ENCODE measurements at regions not wholly inside any gene's neighbourhood (a gene's known extent, or its start where the extent isn't known, plus 50 kb on each side); places are given as distances from the start of the nearest gene placed in this dataset.
A peak's percentile ranks its signal among the peaks of the same experiment; 100 is the strongest.

GRCh38 chr12:58500399-58500798 is 419.9 kb downstream of the LRIG3 start:
- DNase-seq, result no peak

- no peak for DNase-seq
These were observed 418.1 kb downstream of the LRIG3 start for GRCh38 chr12:58502226-58502625.

GRCh38 chr12:58502841-58503240 is 417.5 kb downstream of the LRIG3 start:
- no peak for DNase-seq

- no peak for DNase-seq
These were observed 416.6 kb downstream of the LRIG3 start for GRCh38 chr12:58503731-58504130.

GRCh38 chr12:58504143-58504938 is 416.0 kb downstream of the LRIG3 start:
- DNase-seq, result no peak

- DNase-seq, result no peak
These were observed 411.0 kb downstream of the LRIG3 start for GRCh38 chr12:58509116-58509885.

- no peak for DNase-seq
These were observed 406.9 kb downstream of the LRIG3 start for GRCh38 chr12:58513301-58513834.

GRCh38 chr12:58513852-58514251 is 406.5 kb downstream of the LRIG3 start:
- DNase-seq, result no peak

GRCh38 chr12:58519839-58520238 is 400.5 kb downstream of the LRIG3 start:
- no peak for DNase-seq

- DNase-seq, result no peak
These were observed 399.2 kb downstream of the LRIG3 start for GRCh38 chr12:58521152-58521551.

- DNase-seq, result no peak
These were observed 398.5 kb downstream of the LRIG3 start for GRCh38 chr12:58521796-58522195.

GRCh38 chr12:58523360-58523759 is 396.9 kb downstream of the LRIG3 start:
- no peak for DNase-seq

GRCh38 chr12:58528271-58528670 is 392.0 kb downstream of the LRIG3 start:
- no peak for DNase-seq

GRCh38 chr12:58529114-58529665 is 391.1 kb downstream of the LRIG3 start:
- DNase-seq, result no peak

GRCh38 chr12:58529897-58530741 is 390.2 kb downstream of the LRIG3 start:
- DNase-seq, result no peak

- DNase-seq, result no peak
These were observed 389.6 kb downstream of the LRIG3 start for GRCh38 chr12:58530742-58531062.

- no peak for DNase-seq
These were observed 387.3 kb downstream of the LRIG3 start for GRCh38 chr12:58532855-58533608.

GRCh38 chr12:58533652-58534051 is 386.7 kb downstream of the LRIG3 start:
- no peak for DNase-seq

- no peak for DNase-seq
These were observed 383.0 kb downstream of the LRIG3 start for GRCh38 chr12:58537278-58537677.

- no peak for DNase-seq
These were observed 381.0 kb downstream of the LRIG3 start for GRCh38 chr12:58539295-58539694.

GRCh38 chr12:58540480-58541299 is 379.6 kb downstream of the LRIG3 start:
- DNase-seq, result peak; percentile 29

Measured in GDM1 (cell line).